ENCODE measurements at regions not wholly inside any gene's neighbourhood (a gene's known extent, or its start where the extent isn't known, plus 50 kb on each side); places are given as distances from the start of the nearest gene placed in this dataset.

DNA sequence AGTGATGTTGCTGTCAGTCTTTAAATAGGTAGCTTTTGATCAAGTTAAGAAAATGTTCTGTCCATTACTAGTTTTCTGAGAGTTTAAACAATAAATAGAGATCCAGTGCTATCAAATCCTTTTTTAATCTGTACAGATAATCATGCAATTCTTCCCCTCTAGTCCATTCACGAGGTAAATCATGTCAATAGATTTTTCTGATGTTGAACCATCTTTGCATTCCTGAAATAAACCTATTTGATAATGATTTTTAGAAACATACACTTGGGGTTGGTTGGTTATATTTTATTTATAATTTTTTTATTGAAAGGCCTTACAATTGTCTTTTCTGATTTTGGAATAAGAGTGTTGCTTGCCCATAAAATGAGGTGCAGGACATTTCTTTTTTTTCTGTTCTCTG, 95.0 kb downstream of the FAM53A start:
- no peak for DNase-seq

DNA sequence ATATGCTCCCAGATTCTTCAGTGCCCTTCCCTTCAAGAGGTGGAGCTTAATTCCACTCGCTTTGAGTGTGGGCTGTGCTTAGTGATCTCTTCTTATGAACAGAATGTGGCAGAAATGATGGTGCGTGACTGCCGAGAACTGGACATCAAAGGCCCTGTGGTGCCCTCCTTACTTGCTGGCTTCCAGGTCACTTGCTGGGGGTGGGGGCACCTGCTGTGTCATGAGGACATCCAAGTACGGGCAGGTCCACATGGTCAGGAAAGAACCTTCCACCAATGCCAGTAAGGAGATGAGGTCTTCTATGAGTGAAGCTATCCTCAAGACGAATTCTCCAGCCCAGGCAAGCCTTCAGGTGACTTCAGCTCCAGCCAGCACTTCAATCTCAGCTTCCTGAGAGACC, 95.8 kb downstream of the FAM53A start:
- DNase-seq: no peak

DNA sequence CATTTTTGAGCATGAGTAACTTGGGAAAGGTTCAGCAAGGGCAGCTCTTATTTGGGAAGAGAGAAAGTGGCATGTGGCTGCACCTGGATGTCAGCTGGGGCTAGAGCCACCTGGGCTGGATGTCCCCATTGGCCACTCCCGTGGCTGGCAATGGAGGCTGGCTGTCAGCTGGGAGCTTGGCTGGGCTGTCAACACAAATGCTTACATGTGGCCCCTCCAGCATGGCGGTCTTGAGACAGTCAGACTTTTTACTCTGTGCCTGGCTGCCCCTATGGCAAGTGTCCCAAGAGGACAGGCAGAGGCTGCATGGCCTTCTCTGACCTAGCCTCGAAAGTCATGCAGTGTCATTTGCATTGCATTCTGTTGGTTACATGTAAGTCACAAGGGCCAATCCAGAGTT, 99.6 kb downstream of the FAM53A start:
- no peak for DNase-seq

DNA sequence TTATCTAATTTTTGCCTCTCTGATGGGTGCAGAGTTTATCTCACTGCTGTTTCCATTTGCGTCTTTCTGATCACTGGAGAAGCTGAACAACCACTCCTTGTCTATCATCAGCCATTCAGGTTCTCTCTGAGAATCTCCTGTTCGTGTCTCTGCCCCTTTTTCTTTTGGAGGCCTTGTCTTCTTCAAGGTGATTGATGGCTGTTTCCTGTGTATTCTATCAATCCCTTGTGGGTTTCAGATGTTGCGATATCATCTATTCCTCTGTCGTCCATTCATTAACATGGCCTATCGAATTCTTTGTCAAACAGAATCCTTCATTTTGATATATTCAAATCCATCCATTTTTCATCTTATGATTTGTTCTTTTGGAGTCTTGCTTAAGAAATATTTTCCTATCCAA, 100.3 kb downstream of the FAM53A start:
- DNase-seq: no peak

DNA sequence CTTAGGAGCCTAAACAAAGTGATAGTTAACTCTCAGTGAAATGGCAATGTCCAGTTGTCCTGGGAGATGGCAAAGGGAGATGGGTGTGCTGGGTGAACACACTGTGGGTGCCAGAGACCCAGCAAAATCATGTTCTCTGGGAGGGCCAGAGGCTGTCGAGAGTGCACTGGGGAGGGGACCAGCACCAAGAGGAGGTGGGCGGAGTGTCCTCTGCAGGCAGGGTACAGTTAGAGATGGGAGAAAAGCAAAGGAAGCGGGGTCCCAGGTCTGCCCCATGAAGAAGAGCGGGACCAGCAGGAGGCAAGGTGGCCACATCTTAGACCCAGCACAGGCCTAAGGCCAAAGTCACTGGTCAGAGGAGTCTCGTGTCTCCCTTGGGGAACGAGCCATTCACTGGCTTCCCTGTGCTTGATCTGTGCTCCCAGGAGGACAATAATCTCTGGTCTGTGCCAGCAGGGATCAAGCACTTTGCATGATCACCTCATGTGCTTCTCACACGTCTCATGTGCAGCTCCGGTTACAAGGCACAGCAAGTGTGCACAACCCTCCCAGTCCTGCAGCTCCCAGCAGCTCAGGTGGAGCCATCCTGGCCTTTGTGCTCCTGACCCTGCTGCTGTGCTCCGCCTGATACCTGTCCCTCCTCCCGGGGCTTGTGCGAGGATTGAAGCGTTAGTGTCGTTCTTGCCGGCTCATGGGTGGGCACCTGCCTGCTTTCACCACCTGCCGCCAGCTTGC, 100.9 kb downstream of the FAM53A start:
- DNase-seq: no peak

DNA sequence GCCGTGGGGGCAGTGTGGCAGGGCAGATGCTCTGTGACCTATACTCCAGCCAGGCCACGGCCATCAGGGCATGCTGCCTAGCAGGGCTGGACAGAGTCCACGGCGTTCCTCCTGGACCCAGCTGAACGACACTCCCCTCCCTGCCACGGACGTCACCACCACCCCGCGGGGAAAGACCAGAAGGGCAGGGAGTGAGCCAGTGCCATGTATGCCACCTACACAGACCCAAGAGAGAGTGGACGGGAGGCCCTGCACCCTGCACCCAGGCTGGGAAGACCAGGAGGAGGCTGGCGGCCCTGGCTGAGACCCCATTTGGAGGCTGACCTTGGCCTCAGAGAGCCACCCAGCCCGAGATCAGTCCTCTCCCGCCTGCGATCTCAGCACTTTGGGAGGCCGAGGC, 101.9 kb downstream of the FAM53A start:
- no peak for DNase-seq

DNA sequence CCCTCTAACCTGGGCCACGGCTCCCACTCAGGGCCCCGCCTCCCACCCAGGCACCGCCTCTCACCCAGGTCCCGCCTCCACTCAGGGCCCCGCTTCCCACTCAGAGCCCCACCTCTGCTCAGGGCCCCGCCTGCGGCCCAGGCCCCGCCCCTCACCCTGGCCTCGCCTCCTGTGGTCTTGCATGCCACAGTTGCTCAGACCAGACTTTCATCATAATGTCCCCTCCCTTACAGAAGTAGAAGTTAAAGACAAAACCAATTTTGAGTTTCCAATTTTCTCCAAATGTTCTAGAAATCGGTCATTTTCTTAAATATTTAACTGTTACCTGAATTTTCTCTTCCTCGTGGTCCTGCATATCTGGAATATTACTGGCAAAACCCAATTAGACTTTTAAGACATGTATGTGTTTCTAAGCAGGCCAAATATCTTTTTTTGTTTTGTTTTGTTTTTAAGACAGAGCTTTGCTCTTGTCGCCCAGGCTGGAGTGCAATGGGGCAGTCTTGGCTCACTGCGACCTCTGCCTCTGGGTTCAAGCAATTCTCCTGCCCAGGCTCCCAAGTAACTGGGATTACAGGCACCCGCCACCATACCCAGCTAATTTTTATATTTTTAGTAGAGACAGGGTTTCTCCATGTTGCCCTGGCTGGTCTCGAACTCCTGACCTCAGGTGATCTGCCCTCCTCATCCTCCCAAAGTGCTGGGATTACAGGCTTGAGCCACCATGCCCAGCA, 102.8 kb downstream of the FAM53A start:
- DNase-seq: peak; percentile 95

DNA sequence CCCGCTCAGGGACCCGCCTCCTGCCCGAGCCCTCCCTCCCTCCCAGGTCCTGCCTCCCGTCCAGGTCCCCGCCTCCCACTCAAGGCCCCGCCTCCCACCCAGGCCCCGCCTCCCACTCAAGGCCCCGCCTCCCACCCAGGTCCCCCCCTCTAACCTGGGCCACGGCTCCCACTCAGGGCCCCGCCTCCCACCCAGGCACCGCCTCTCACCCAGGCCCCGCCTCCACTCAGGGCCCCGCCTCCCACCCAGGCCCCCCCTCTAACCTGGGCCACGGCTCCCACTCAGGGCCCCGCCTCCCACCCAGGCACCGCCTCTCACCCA, 103.5 kb downstream of the FAM53A start:
- DNase-seq: peak; percentile 93

DNA sequence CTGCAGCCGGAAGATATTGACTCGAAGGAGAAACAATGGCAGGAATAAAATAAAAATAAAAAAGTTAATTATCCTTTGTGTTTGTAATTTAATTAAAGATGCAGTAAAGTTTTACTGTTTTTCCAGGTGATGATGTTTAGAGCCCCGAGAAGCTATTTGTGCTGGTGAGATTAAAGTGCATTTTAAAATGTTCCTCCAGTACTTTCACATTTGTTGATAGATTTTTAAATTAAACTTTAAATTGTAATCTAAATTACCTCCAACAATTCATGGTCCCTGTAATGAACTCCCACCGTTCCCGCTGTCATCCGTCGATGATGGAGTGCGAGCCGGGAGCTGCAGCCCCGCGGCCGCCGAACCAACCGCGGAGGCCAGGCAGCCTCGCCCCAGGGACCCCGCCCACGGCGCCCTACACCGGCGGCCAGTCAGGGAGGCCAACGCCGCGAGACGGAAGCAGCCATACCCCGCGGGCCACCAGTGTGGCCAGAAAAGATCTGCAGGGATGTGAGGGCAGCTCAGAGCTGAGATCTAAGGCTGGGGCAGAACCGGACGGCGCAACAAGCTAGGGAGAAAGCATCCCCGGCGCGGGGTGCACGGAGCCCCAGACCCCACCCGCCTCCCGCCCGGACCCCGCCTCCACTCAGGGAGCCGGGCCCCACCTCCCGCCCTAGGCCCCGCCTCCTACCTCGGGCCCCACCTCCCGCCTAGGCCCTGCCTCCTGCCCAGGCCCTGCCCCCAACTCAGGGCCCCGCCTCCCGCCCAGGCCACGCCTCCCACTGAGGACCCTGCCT, 104.0 kb downstream of the FAM53A start:
- DNase-seq: no peak

DNA sequence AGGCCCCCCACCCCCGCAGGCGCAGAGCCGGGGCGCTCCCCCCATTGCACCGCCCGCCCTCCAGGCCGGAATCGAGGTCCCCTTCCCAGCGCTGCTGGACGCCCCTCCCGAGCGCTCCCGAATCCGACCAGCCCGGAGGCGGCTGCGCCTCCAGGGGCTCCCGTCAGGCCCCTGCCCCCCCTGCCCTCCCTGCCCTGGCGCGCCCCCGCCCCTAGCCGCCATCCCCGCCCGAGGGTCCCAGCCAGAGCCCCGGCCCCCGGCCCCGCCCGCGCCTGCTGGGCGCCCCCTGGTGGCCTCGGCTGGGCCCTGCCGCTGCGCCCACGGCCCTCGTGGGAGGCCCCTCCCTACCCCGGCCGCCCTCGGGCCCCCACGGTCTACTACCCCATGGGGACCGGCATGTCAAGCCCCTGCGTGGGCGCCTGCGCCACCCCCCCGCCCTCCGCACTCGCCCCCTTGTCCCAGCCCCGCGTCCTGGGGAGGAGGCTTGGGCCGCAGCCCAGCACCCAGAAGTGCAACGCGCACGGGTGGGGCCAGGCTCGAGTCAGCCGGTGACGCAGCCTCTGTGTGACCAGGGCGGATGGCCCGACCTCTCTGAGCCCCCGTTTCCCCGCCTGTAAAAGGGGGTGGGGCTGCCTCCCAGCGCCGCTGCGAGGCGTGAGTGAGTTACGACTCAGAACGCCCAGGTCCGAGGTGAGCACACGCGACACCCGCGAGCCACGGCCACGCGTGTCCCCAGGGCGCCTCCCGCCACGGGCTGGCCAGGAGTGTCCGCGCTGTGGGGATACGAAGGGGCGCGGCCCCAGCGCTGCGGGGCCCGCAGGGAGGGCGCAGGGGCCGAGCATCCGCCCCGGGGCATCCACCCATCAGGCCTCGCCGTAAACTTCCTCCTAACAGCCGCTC, 104.9 kb downstream of the FAM53A start:
- peak; percentile 83 for DNase-seq

DNA sequence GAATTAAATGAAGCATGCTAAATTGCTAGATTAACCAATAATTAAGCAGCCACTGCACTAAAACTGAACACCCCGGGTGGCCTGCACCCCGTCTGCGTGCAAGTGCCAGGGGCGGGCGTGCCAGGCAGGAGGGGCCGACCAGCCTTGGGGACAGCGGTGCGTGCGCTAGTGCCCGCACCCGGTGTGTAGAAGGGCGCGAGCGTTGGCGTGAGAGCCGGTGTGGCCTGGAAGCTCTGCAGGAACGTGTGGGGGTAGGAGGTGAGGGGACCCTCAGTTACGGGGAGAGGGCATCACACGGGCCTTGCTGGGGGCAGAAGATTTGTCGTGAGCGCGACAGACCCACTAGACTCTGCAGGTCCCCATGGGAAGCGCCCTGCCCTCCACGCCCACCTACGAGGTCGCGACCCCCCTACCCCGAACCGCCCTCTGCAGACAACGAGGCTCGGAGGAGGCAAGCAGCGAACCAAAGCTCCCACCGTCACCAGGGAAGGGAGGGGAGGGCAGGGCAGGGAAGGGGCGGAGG, 105.8 kb downstream of the FAM53A start:
- no peak for DNase-seq

DNA sequence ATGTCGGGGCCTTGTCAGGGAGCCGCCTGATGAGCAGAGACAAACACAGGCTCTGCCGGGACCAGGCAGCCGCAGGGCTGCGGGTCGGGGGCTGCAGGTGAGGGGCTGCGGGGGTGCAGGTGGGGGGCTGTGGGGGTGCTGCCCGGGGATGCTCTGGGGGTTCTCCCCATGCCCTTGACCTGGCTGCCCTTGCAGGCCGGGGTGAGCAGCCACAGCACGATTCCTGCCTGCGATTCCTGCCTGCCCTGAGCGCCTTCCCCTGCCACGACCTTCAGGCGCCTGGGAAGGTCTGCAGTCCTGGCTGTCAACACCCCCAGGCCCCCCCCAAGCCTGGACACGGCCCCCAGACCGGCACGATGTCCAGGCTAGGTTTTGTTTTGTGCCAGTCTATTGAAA, 106.3 kb downstream of the FAM53A start:
- no peak for DNase-seq

DNA sequence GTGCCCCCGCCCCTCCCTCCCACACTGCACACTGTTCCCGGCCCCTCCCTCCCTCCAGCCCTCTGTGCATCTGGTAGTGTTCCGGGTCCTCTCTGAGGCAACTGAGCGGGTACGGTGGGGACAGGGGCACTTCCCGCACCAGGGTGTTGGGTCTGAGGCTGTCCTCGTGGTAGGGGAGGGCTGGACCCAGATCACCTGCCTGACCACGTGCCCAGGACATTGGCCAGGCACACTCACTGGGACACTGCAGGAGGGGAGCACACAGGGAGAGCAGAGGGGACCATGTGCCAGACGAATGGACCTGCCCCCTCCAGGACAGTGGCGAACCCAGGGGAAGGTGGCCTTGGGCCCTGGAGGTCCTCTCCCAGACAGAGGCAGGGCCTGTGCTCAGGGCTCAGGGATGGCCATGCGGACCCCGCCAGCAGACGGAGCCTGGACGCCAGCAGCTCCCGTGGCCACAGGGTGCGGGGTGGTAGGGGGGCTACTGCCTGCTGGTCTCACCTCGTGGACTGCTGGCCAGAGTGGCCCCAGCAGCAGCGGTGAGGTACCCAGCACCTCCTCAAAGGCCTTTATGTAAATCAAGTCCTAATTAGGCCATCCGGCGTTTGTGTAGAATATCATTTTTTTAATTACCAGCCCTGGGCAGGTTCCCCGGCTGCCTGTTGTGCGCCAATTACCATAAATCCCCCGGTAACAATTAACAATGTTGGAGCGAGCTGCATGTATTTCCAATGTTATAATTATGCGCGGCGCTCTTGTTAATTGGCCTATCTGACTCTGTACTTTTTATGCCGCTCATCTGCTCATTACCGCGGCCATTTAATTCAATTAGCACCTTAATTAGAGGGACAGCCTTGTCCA, 106.9 kb downstream of the FAM53A start:
- no peak for DNase-seq

DNA sequence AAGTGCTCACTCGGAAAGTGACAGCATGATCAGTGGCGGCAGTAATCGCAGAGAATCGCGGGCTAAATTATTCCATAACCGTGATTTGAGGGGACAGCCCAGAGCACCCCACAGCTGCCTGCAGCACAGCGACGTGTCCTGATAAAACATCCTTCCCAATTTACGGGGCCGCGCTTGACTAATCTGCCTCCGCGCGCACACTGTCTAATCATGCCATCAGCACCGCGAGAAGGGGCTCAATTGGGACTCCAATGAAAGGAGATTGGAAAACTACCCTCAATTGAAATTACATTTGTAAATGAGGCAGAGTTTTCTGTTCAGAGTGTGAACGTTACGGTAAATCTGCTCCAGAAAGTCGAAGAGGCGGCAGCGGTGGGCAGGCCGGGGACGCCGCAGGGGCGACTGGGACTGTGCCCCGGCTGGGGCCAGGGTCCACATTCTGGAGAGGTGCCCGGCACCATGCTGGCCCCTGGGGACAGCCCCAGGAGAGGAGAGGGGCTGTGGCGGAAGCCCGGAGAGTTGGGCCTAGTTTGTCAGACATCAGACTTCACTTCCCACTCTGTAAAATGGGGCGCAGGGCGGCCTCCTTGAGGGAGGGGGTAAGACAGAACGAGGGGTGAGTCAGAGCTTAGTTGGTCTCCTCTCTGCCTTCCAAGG, 107.7 kb downstream of the FAM53A start:
- no peak for DNase-seq

DNA sequence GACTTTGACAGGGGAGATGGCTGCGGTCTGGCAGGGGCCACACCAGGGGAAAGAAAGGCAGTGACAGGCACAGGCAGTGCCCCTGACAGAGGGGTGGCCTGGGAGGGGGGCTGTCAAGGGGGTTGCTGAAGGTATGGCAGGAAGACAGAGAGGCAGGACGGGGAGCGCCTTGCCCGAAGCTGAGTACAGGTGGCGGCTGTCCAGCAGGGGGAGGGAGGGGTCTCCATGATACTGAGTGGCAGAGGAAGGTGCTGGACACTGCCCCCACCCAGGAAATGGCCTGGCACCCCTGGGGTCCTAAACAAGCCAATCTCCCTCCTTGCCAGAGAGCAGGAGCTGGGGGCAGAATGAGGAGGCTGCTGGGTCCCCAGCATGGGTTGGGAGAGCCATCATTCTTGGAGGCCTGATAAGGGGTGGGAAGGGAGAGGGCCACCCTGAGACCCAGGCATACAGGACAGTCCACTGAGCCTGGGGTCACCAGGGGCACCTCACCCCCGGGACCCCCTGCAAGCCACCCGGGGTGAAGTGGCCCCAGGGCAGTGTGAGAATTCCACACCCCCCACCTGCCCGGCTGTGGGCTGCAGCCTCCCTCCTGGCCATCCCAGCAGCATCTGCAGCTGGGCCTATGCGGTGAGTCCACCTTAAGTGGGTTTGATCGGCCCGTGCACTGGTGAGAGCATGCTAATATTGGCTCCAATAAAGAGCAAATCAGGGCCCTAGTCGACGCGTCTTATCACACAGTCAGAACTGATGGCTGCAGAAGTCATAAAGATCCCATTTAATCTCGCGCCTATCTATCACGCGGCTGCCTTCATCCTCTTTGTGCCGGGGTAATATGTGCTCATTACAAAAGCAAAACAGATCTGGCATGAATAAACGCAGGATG, 108.5 kb downstream of the FAM53A start:
- DNase-seq: no peak

DNA sequence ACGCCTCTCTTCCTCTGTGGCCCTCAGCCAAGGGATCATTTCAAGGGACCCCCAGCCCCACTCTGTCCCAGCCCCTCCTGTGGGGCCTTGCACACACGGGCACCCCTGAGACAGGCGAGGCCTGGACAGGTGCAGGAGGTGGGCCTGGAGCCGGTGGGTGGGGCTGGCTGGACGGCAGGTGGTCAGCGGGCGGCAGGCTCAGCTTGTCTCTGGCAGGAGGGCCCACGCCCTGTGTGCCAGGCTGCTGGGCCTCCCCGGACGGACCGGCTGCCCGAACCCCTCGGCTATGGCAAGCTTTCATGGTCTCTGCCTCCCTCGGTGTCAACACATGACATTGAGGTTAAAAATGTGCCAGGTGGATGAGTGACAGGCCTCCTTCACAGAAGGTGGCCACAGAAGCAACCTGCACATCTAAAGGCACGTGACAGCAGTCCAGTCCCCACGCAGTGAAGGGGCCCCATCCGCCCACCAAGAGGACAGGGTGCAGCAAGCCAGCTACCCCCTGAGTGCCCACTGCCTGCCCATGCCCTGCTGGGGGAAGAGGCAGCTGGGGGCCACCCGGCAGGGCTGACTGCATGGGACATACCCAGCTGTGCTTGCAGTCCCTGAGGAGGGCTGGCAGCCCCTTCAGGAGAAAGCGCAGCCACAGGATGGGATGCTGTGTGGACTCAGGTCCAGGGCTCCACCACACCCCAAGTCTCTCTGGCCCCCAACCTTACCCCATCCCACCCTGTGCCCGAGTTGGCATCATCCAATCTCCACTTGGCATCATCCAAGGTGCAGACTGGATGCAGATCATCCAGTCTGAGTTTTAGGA, 109.3 kb downstream of the FAM53A start:
- no peak for DNase-seq

DNA sequence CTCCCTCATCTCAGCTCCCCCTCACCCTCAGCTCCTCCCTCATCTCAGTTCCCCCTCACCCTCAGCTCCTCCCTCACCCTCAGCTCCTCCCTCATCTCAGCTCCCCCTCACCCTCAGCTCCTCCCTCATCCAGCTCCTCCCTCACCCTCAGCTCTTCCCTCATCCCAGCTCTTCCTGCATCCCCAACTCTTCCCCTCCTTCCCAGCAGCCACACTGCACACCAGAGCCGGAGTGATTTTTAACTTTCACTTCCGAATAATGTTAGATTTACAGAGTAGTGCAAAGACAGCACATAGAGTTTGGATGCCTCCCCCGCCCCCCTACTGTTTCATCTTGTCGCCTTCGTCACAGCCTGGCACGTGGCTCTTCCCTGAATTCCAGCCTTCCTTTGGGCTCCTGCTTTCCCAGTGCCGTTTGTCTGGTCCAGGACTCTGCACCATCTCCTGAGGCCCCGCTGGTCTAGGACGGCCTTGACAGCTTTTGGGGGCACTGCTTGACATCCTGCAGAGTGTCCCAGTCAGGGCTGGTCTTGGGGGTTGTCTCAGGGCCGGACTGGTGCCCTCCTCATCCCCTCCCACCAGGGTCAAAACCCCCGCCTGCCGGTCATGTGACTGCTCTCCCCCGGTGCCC, 110.2 kb downstream of the FAM53A start:
- no peak for DNase-seq

DNA sequence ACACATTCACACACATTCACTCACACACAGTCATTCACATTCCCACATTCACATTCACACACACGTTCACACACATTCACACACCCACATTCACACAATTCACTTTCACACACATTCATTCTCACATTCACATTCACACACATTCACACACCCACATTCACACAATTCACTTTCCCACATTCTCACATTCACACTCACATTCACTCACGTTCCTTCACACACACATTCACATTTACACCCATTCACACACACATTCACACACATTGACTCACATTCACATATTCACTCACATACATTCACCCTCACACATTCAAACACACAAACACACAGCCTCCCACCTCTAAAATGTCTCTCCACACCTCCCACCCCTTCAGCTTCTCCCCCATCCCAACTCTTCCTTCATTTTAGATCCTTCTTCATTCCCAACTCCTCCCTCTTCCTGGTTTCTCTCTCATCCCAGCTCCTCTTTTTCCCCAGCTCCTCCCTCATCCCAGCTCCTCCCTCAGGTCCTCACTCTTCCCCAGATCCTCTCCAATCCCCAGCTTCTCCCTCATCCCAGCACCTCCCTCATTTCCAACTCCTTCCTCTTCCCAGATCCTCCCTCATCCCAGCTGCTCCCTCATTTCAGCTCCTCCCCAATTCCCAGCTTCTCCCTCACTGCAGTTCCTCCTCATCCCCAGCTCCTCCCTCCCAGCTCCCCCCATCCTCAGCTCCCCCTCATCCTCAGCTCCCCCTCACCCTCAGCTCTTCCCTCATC, 111.0 kb downstream of the FAM53A start:
- DNase-seq: no peak
